ENCODE measurements at regions not wholly inside any gene's neighbourhood (a gene's known extent, or its start where the extent isn't known, plus 50 kb on each side); places are given as distances from the start of the nearest gene placed in this dataset.

GRCh38 chr6:78153976-78154375, 501.1 kb downstream of the MEI4 start:
- Histone ChIP-seq H3K27me3 (ENCODE audit: control insufficient read depth, low read length) (no peaks in the 10 kb centered on the region), H3K4me1 (ENCODE audit: control insufficient read depth, low read length) (no peaks in the 10 kb centered on the region), H3K4me3 (ENCODE audit: low read length) (no peak overlapping the region), H3K27ac (ENCODE audit: low read depth, low read length) (no peak overlapping the region), H4K20me1 (ENCODE audit: control insufficient read depth, insufficient read depth, low read depth, low read length) (no peaks in the 10 kb centered on the region), H3K4me2 (ENCODE audit: low read length) (no peak overlapping the region), H3K9me3 (ENCODE audit: control insufficient read depth, insufficient read depth, low read length) (no peaks in the 10 kb centered on the region), H3F3A (ENCODE audit: control insufficient read depth, insufficient read depth) (no peaks in the 10 kb centered on the region), H3K9me2 (replicated peaks; ENCODE audit: control insufficient read depth, low read length) (no peaks in the 10 kb centered on the region), H3K79me2 (ENCODE audit: control insufficient read depth, low read length) (no peaks in the 10 kb centered on the region), H3K36me3 (ENCODE audit: control insufficient read depth, low read length) (no peaks in the 10 kb centered on the region)
- TF ChIP-seq CTCF (IDR thresholded peaks at IDR 0.05; ENCODE audit: low read depth, low read length, poor library complexity, severe bottlenecking) (no peak), EZH2phosphoT487 (IDR thresholded peaks at IDR 0.05; ENCODE audit: borderline replicate concordance, low read length) (no peak)

DNA sequence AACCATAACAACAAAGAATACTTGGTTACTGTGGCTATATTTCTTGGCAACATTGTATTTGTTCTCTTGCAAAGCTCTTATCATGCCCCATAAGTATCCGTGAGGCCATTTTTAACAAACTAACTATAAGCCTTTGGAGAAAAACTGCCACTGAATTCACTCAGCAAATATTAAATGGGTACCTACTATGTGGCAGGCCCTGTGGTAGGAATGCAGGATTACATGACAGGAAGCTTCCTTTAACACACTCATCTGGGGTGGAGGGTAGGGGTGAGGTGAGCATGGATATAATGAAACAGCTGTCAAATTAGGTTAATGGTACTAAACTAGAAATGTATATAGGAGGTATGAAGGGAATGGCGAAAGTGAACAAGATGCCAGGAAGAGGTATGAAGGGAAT, 504.8 kb downstream of the MEI4 start:
- Histone ChIP-seq H3K79me2 (ENCODE audit: control insufficient read depth, low read length) (no peaks in the 10 kb centered on the region), H3K27me3 (ENCODE audit: control insufficient read depth, low read length) (no peaks in the 10 kb centered on the region), H3K4me1 (ENCODE audit: control insufficient read depth, low read length) (no peaks in the 10 kb centered on the region), H4K20me1 (ENCODE audit: control insufficient read depth, insufficient read depth, low read depth, low read length) (no peaks in the 10 kb centered on the region), H3F3A (ENCODE audit: control insufficient read depth, insufficient read depth) (no peaks in the 10 kb centered on the region), H3K9me3 (ENCODE audit: control insufficient read depth, insufficient read depth, low read length) (no peaks in the 10 kb centered on the region), H3K9me2 (replicated peaks; ENCODE audit: control insufficient read depth, low read length) (no peaks in the 10 kb centered on the region), H3K4me2 (ENCODE audit: low read length) (no peak overlapping the region), H3K36me3 (ENCODE audit: control insufficient read depth, low read length) (no peaks in the 10 kb centered on the region), H3K4me3 (ENCODE audit: low read length) (no peak overlapping the region), H3K27ac (ENCODE audit: low read depth, low read length) (no peak overlapping the region)
- TF ChIP-seq CTCF (IDR thresholded peaks at IDR 0.05; ENCODE audit: low read depth, low read length, poor library complexity, severe bottlenecking) (no peak), EZH2phosphoT487 (IDR thresholded peaks at IDR 0.05; ENCODE audit: borderline replicate concordance, low read length) (no peak)

DNA sequence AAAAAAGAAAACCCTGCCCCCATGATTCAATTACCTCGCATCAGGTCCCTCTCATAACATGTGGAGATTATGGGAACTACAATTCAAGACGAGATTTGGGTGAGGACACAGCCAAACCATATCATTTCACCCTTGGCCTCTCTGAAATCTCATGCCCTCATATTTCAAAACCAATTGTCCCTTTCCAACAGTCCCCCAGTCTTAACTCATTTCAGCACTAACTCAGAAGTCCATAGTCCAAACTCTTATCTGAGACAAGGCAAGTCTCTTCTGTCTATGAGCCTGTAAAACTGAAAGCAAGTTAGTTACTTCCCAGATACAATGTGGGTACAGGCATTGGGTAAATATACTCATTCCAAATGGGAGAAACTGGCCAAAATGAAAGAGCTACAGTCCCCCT, 536.1 kb downstream of the MEI4 start:
- Histone ChIP-seq H3K79me2 (ENCODE audit: control insufficient read depth, low read length) (no peaks in the 10 kb centered on the region), H3K4me1 (ENCODE audit: control insufficient read depth, low read length) (no peaks in the 10 kb centered on the region), H3F3A (ENCODE audit: control insufficient read depth, insufficient read depth) (no peaks in the 10 kb centered on the region), H3K4me2 (ENCODE audit: low read length) (no peak overlapping the region), H3K27me3 (ENCODE audit: control insufficient read depth, low read length) (no peaks in the 10 kb centered on the region), H3K9me3 (ENCODE audit: control insufficient read depth, insufficient read depth, low read length) (no peaks in the 10 kb centered on the region), H3K4me3 (ENCODE audit: low read length) (no peak overlapping the region), H3K27ac (ENCODE audit: low read depth, low read length) (no peak overlapping the region), H4K20me1 (ENCODE audit: control insufficient read depth, insufficient read depth, low read depth, low read length) (no peaks in the 10 kb centered on the region), H3K36me3 (ENCODE audit: control insufficient read depth, low read length) (no peaks in the 10 kb centered on the region), H3K9me2 (replicated peaks; ENCODE audit: control insufficient read depth, low read length) (no peaks in the 10 kb centered on the region)
- TF ChIP-seq CTCF (IDR thresholded peaks at IDR 0.05; ENCODE audit: low read depth, low read length, poor library complexity, severe bottlenecking) (no peak), EZH2phosphoT487 (IDR thresholded peaks at IDR 0.05; ENCODE audit: borderline replicate concordance, low read length) (no peak)

GRCh38 chr6:78192057-78192456, 539.2 kb downstream of the MEI4 start:
- TF ChIP-seq CTCF (IDR thresholded peaks at IDR 0.05; ENCODE audit: low read depth, low read length, poor library complexity, severe bottlenecking) (no peak), EZH2phosphoT487 (IDR thresholded peaks at IDR 0.05; ENCODE audit: borderline replicate concordance, low read length) (no peak)
- Histone ChIP-seq H3K79me2 (ENCODE audit: control insufficient read depth, low read length) (no peaks in the 10 kb centered on the region), H3K9me2 (replicated peaks; ENCODE audit: control insufficient read depth, low read length) (no peaks in the 10 kb centered on the region), H3K27me3 (ENCODE audit: control insufficient read depth, low read length) (no peaks in the 10 kb centered on the region), H3K4me3 (ENCODE audit: low read length) (no peak overlapping the region), H3K36me3 (ENCODE audit: control insufficient read depth, low read length) (no peaks in the 10 kb centered on the region), H3K9me3 (ENCODE audit: control insufficient read depth, insufficient read depth, low read length) (no peaks in the 10 kb centered on the region), H3F3A (ENCODE audit: control insufficient read depth, insufficient read depth) (no peaks in the 10 kb centered on the region), H3K4me2 (ENCODE audit: low read length) (no peak overlapping the region), H4K20me1 (ENCODE audit: control insufficient read depth, insufficient read depth, low read depth, low read length) (no peaks in the 10 kb centered on the region), H3K27ac (ENCODE audit: low read depth, low read length) (no peak overlapping the region), H3K4me1 (ENCODE audit: control insufficient read depth, low read length) (no peaks in the 10 kb centered on the region)

Data from DOHH2 (cell line).